Body of pancreas (tissue), 4 donors: ENCODE measurements at regions not wholly inside any gene's neighbourhood (a gene's known extent, or its start where the extent isn't known, plus 50 kb on each side); places are given as distances from the start of the nearest gene placed in this dataset.

ENCODE experiments used
- CTCF ChIP-seq, 7 experiments: fragments of 450-650 bp in 4 of 7; fragments of 200-600 bp in 3 of 7; sonication (generic) in 3 of 7; IDR thresholded peaks; one replicate each; pipeline ENCODE4 v1.5.1; 2016 to 2019; ENCODE audit warnings: antibody characterized with exemption in 7 of 7
- POLR2A ChIP-seq, 3 donors: fragments of 450-650 bp; IDR thresholded peaks; one replicate each; pipeline ENCODE4 v1.6.1; 2016; ENCODE audit warnings: antibody characterized with exemption in 3 of 3, mild to moderate bottlenecking in 2 of 3

GRCh38 chr3:147736226-147736625, 327.1 kb downstream of the ZIC1 start:
- no peak for TF ChIP-seq CTCF (IDR thresholded peaks at IDR 0.05)
- no peak for TF ChIP-seq POLR2A (IDR thresholded peaks at IDR 0.05)
